KMS-11 (cell line): ENCODE measurements at regions not wholly inside any gene's neighbourhood (a gene's known extent, or its start where the extent isn't known, plus 50 kb on each side); places are given as distances from the start of the nearest gene placed in this dataset.

ENCODE experiments used
- H2AFZ ChIP-seq: fragments of 200-600 bp; sonication (generic); 2 replicates; pipeline ENCODE4 v1.6.1; 2016; ENCODE audit warnings: antibody characterized with exemption, mixed run types, low read depth
- H3K27ac ChIP-seq: fragments of 200-600 bp; sonication (generic); 2 replicates; pipeline ENCODE4 v1.6.1; 2016; ENCODE audit warnings: mild to moderate bottlenecking, mixed run types
- H3K27me3 ChIP-seq: fragments of 200-600 bp; sonication (generic); 2 replicates; pipeline ENCODE4 v1.6.1; 2017; ENCODE audit warnings: mild to moderate bottlenecking, low read depth, mixed run types, moderate library complexity; ENCODE audit not compliant: insufficient read depth
- H3K36me3 ChIP-seq: fragments of 200-600 bp; sonication (generic); 2 replicates; pipeline ENCODE4 v1.6.1; 2017; ENCODE audit warnings: mild to moderate bottlenecking, mixed run types; ENCODE audit not compliant: insufficient read depth
- H3K4me1 ChIP-seq: fragments of 200-600 bp; sonication (generic); 2 replicates; pipeline ENCODE4 v1.6.1; 2016; ENCODE audit warnings: mild to moderate bottlenecking, low read depth, mixed run types; ENCODE audit not compliant: poor library complexity, severe bottlenecking
- H3K4me2 ChIP-seq: fragments of 200-600 bp; sonication (generic); 2 replicates; pipeline ENCODE4 v1.7.0; 2016; ENCODE audit warnings: mild to moderate bottlenecking, mixed run types
- H3K4me3 ChIP-seq: fragments of 200-600 bp; sonication (generic); IDR thresholded peaks from 2 replicates; pipeline ENCODE4 v1.6.1; 2017; ENCODE audit warnings: low read depth, low read length, mixed read lengths; ENCODE audit not compliant: insufficient read depth
- H3K79me2 ChIP-seq: fragments of 200-600 bp; sonication (generic); 2 replicates; pipeline ENCODE4 v1.6.1; 2016; ENCODE audit warnings: low read depth, mixed run types; ENCODE audit not compliant: insufficient read depth
- H3K9ac ChIP-seq: fragments of 200-600 bp; sonication (generic); 2 replicates; pipeline ENCODE4 v1.6.1; 2016; ENCODE audit warnings: mild to moderate bottlenecking, mixed run types
- H4K20me1 ChIP-seq: fragments of 200-600 bp; sonication (generic); 2 replicates; pipeline ENCODE4 v1.6.1; 2016; ENCODE audit warnings: mild to moderate bottlenecking, mixed run types; ENCODE audit not compliant: insufficient read depth
- TF ChIP-seq, protein P1 (sequence below): fragments of 200-600 bp; sonication (generic); conservative IDR thresholded peaks from 2 replicates; pipeline ENCODE4 v1.6.1; 2017; ENCODE audit warnings: low read depth, mild to moderate bottlenecking, antibody characterized with exemption, low read length, moderate library complexity, mixed read lengths

DNA sequence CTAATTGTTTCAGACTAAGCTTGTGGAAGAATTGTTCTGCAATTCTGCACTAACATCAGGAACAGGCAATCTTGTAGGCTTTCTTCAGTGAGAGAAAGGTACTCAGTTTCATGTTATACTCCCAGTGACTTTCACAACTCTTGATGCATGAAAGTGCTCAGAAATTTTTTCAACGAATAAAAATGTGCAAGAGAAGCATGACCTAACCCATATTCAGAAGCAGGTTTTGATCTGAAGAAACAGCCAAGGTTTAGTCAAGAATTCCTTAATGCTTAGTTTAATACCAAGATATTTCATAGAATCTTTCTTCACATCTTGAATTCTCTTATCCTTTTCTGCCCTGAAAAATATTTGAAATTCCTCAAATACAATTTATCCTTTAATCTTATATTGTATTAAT, 197.2 kb upstream of the CSNK1A1L start:
- H3K27ac ChIP-seq, result no peak overlapping the region
- H3K9ac ChIP-seq, result no peak overlapping the region
- no peak overlapping the region for H2AFZ ChIP-seq
- no peak overlapping the region for H3K4me3 ChIP-seq
- H3K4me1 ChIP-seq, result no peaks in the 10 kb centered on the region
- H3K79me2 ChIP-seq, result no peaks in the 10 kb centered on the region
- H4K20me1 ChIP-seq, result no peaks in the 10 kb centered on the region
- no peak overlapping the region for H3K4me2 ChIP-seq
- no peaks in the 10 kb centered on the region for H3K36me3 ChIP-seq
- H3K27me3 ChIP-seq, result no peaks in the 10 kb centered on the region
- TF ChIP-seq, protein P1, sequence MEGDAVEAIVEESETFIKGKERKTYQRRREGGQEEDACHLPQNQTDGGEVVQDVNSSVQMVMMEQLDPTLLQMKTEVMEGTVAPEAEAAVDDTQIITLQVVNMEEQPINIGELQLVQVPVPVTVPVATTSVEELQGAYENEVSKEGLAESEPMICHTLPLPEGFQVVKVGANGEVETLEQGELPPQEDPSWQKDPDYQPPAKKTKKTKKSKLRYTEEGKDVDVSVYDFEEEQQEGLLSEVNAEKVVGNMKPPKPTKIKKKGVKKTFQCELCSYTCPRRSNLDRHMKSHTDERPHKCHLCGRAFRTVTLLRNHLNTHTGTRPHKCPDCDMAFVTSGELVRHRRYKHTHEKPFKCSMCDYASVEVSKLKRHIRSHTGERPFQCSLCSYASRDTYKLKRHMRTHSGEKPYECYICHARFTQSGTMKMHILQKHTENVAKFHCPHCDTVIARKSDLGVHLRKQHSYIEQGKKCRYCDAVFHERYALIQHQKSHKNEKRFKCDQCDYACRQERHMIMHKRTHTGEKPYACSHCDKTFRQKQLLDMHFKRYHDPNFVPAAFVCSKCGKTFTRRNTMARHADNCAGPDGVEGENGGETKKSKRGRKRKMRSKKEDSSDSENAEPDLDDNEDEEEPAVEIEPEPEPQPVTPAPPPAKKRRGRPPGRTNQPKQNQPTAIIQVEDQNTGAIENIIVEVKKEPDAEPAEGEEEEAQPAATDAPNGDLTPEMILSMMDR, result no peak

DNA sequence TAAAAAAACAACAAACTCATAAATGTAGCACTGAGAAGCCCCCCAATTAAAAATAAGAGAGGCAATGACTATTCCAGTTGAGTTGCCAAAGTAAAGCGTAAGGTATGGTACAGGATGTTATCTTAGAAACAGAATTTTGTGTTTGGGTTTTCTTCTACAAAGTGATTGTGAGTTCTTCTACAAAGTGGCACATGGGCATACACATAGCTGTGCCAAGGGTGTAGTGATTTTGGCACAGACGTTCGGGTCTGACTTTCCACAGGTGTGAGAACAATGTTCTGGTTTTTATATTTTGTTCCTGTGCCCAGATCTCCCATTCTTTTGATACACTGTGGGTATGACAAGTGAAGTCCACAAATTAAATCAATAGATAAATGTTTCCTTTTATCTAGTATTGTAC, 190.1 kb upstream of the CSNK1A1L start:
- Histone ChIP-seq H4K20me1 (no peaks in the 10 kb centered on the region), H3K9ac (no peak overlapping the region), H3K79me2 (no peaks in the 10 kb centered on the region), H3K27me3 (no peaks in the 10 kb centered on the region), H2AFZ (no peak overlapping the region), H3K4me3 (no peak overlapping the region), H3K36me3 (no peaks in the 10 kb centered on the region), H3K4me2 (no peak overlapping the region), H3K4me1 (no peaks in the 10 kb centered on the region), H3K27ac (no peak overlapping the region)
- TF ChIP-seq, protein P1, result no peak

DNA sequence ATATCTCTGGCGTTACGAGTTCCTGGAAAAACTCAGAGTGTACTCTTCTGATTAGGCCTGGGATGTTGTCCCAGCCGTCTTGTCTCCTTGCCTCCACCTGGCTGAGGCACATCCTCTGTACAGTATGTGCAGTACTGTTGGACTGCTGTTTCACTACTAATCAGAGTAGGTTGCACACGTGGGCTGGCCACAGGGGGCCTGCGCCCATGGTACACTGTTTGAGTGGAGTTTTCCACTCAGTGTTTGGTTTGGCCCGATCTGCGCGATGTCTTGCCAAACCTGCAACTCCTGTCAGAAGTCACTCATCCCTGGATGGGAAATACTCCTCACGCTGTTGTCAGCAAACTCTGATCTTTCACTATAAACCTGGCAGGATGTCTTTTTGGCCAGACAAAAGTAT, 189.6 kb upstream of the CSNK1A1L start:
- Histone ChIP-seq H3K4me1 (no peaks in the 10 kb centered on the region), H4K20me1 (no peaks in the 10 kb centered on the region), H3K27ac (no peak overlapping the region), H3K36me3 (no peaks in the 10 kb centered on the region), H3K9ac (no peak overlapping the region), H3K4me3 (no peak overlapping the region), H3K27me3 (no peaks in the 10 kb centered on the region), H2AFZ (no peak overlapping the region), H3K79me2 (no peaks in the 10 kb centered on the region), H3K4me2 (no peak overlapping the region)
- TF ChIP-seq, protein P1, result no peak

DNA sequence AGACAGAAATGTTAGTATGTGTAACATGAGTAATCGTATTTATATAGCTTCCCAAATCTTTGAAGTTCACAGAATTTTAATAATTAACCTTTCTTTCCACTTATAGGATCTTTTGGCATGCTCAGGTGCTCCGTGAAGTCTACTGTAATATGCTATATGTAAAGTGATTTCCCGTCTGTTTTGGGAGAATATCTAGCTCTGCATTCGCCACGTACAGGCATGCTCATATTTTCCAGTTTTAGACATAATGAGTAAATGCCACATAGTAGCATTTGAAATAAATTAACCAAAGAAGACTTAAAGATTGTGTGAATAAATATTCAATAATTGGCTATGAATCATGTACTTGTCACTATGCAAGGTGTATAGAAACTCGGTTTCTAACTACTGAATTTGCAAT, 189.0 kb upstream of the CSNK1A1L start:
- Histone ChIP-seq H3K27me3 (no peaks in the 10 kb centered on the region), H2AFZ (no peak overlapping the region), H3K9ac (no peak overlapping the region), H3K79me2 (no peaks in the 10 kb centered on the region), H3K4me1 (no peaks in the 10 kb centered on the region), H3K27ac (no peak overlapping the region), H3K4me3 (no peak overlapping the region), H3K36me3 (no peaks in the 10 kb centered on the region), H3K4me2 (no peak overlapping the region), H4K20me1 (no peaks in the 10 kb centered on the region)
- TF ChIP-seq, protein P1, result no peak

DNA sequence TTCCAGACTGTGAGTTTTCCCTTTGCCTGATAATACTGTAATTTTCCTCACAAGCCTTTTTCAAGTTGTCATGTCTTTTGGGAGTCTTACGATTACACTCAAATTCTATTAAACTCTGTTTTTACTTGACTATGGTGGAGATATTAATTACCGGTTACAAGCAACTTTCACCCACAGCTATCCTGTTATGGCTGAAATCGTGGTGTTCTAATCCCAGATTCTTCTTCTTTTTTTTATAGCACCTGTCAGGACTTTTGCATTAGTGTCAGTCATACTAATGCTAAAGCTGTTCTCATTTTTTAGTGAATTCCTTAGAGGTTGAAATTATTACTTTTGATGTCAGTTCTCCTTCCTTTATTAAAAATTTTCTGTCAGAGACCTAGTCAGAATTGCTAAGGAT, 187.8 kb upstream of the CSNK1A1L start:
- Histone ChIP-seq H3K27me3 (no peaks in the 10 kb centered on the region), H3K4me3 (no peak overlapping the region), H3K36me3 (no peaks in the 10 kb centered on the region), H4K20me1 (no peaks in the 10 kb centered on the region), H3K4me2 (no peak overlapping the region), H3K9ac (no peak overlapping the region), H3K27ac (no peak overlapping the region), H2AFZ (no peak overlapping the region), H3K79me2 (no peaks in the 10 kb centered on the region), H3K4me1 (no peaks in the 10 kb centered on the region)
- TF ChIP-seq, protein P1, result no peak
